HG03457 (cell line): ENCODE measurements at regions not wholly inside any gene's neighbourhood (a gene's known extent, or its start where the extent isn't known, plus 50 kb on each side); places are given as distances from the start of the nearest gene placed in this dataset.

Experiments used
- ATAC-seq: cut with Tn5 transposase; IDR thresholded peaks from one replicate; pipeline ENCODE4 v1.9.1; 2021; ENCODE audit warnings: moderate number of reproducible peaks; ENCODE audit not compliant: unreplicated experiment

- no peak for ATAC-seq
Measured at GRCh38 chr22:47301820-47302475, 539.5 kb downstream of the TBC1D22A start.

- no peak for ATAC-seq
Measured at GRCh38 chr22:47300698-47301405, 538.4 kb downstream of the TBC1D22A start.

- ATAC-seq = no peak
Measured at GRCh38 chr22:47299863-47300697, 537.6 kb downstream of the TBC1D22A start.

GRCh38 chr22:47299211-47299862 lies 536.9 kb downstream of the TBC1D22A start:
- ATAC-seq = no peak

- ATAC-seq = no peak
Measured at GRCh38 chr22:47298017-47298785, 535.8 kb downstream of the TBC1D22A start.

- no peak for ATAC-seq
Measured at GRCh38 chr22:47297261-47298016, 535.0 kb downstream of the TBC1D22A start.

- ATAC-seq = no peak
Measured at GRCh38 chr22:47296405-47297260, 534.2 kb downstream of the TBC1D22A start.

GRCh38 chr22:47295982-47296381 lies 533.5 kb downstream of the TBC1D22A start:
- no peak for ATAC-seq

GRCh38 chr22:47295226-47295901 lies 532.9 kb downstream of the TBC1D22A start:
- no peak for ATAC-seq

- no peak for ATAC-seq
Measured at GRCh38 chr22:47294576-47294975, 532.1 kb downstream of the TBC1D22A start.

- ATAC-seq = no peak
Measured at GRCh38 chr22:47294222-47294532, 531.7 kb downstream of the TBC1D22A start.

GRCh38 chr22:47293368-47294221 lies 531.1 kb downstream of the TBC1D22A start:
- ATAC-seq = no peak

GRCh38 chr22:47292546-47293320 lies 530.3 kb downstream of the TBC1D22A start:
- no peak for ATAC-seq

GRCh38 chr22:47291565-47292495 lies 529.4 kb downstream of the TBC1D22A start:
- ATAC-seq = no peak

- no peak for ATAC-seq
Measured at GRCh38 chr22:47290706-47291430, 528.4 kb downstream of the TBC1D22A start.
